HEK293T (cell line): ENCODE measurements at regions not wholly inside any gene's neighbourhood (a gene's known extent, or its start where the extent isn't known, plus 50 kb on each side); places are given as distances from the start of the nearest gene placed in this dataset.

Source experiments
- CTCF ChIA-PET: fragments of 350-600 bp; formaldehyde crosslinking; extraction: SDS; loops from one replicate; lab custom pipeline; 2021; ENCODE audit warnings: antibody characterized with exemption, inconsistent platforms; lab: Yijun Ruan, JAX
- POLR2A ChIA-PET: fragments of 350-600 bp; formaldehyde crosslinking; extraction: SDS; loops from one replicate; lab custom pipeline; 2020; ENCODE audit warnings: antibody characterized with exemption, inconsistent platforms; lab: Yijun Ruan, JAX
- DNase-seq: peaks from one replicate; pipeline ENCODE4 v3.0.0; 2012; ENCODE audit warnings: mixed read lengths; ENCODE audit errors: extremely low spot score
- ARNT ChIP-seq: fragments of 450-650 bp; IDR thresholded peaks from 2 replicates; pipeline ENCODE4 v1.6.1; 2017; ENCODE audit warnings: mild to moderate bottlenecking
- BHLHE40 ChIP-seq: fragments of 450-650 bp; IDR thresholded peaks from 2 replicates; pipeline ENCODE4 v1.6.1; 2016; ENCODE audit warnings: mild to moderate bottlenecking, moderate library complexity, borderline replicate concordance
- CTBP1 ChIP-seq: fragments of 450-650 bp; IDR thresholded peaks from 2 replicates; pipeline ENCODE4 v1.6.1; 2016; ENCODE audit warnings: borderline replicate concordance
- ELF4 ChIP-seq: fragments of 450-650 bp; IDR thresholded peaks from 2 replicates; pipeline ENCODE4 v1.6.1; 2017; ENCODE audit warnings: antibody characterized with exemption
- FOXA1 ChIP-seq: fragments of 450-650 bp; IDR thresholded peaks from 2 replicates; pipeline ENCODE4 v1.6.1; 2016; ENCODE audit warnings: mild to moderate bottlenecking
- FOXK2 ChIP-seq: fragments of 450-650 bp; IDR thresholded peaks from 2 replicates; pipeline ENCODE4 v1.6.1; 2016; ENCODE audit warnings: mild to moderate bottlenecking
- FOXM1 ChIP-seq: fragments of 450-650 bp; IDR thresholded peaks from 2 replicates; pipeline ENCODE4 v1.6.1; 2017; ENCODE audit warnings: mild to moderate bottlenecking, borderline replicate concordance
- HDGF ChIP-seq: fragments of 450-650 bp; IDR thresholded peaks from 2 replicates; pipeline ENCODE4 v1.6.1; 2017; ENCODE audit warnings: antibody characterized with exemption, borderline replicate concordance
- L3MBTL2 ChIP-seq: fragments of 450-650 bp; conservative IDR thresholded peaks from 2 replicates; pipeline ENCODE4 v1.6.1; 2016; ENCODE audit warnings: mild to moderate bottlenecking
- LEF1 ChIP-seq: fragments of 450-650 bp; IDR thresholded peaks from 2 replicates; pipeline ENCODE4 v1.6.1; 2017; ENCODE audit warnings: mild to moderate bottlenecking, borderline replicate concordance
- NFRKB ChIP-seq: fragments of 450-650 bp; IDR thresholded peaks from 2 replicates; pipeline ENCODE4 v1.6.1; 2016; ENCODE audit warnings: mild to moderate bottlenecking, moderate library complexity
- PKNOX1 ChIP-seq: fragments of 450-650 bp; IDR thresholded peaks from 2 replicates; pipeline ENCODE4 v1.6.1; 2016
- SP1 ChIP-seq: fragments of 450-650 bp; IDR thresholded peaks from 2 replicates; pipeline ENCODE4 v1.6.1; 2017
- SUZ12 ChIP-seq: fragments of 450-650 bp; IDR thresholded peaks from 2 replicates; pipeline ENCODE4 v1.6.1; 2016; ENCODE audit warnings: mild to moderate bottlenecking
- TARDBP ChIP-seq: fragments of 450-650 bp; IDR thresholded peaks from 2 replicates; pipeline ENCODE4 v1.6.1; 2016
- ZNF384 ChIP-seq: fragments of 450-650 bp; IDR thresholded peaks from 2 replicates; pipeline ENCODE4 v1.6.1; 2016

GRCh38 chr9:28407351-28407750 lies 834.1 kb upstream of the C9orf72 start:
- TF ChIP-seq PKNOX1 (no peak), SP1 (no peak), TARDBP (no peak), LEF1 (no peak), NFRKB (no peak), ARNT (no peak), HDGF (no peak), SUZ12 (no peak), ZNF384 (no peak), L3MBTL2 (no peak), FOXM1 (no peak)
- ChIA-PET CTCF (no interaction called here), POLR2A (no interaction called here)
- no peak for DNase-seq

- TF ChIP-seq CTBP1 (no peak), ARNT (no peak), BHLHE40 (no peak), FOXK2 (no peak), SUZ12 (no peak), FOXM1 (no peak), ZNF384 (no peak), FOXA1 (no peak), LEF1 (no peak), NFRKB (no peak), PKNOX1 (no peak), SP1 (no peak)
- no peak for DNase-seq
- ChIA-PET POLR2A (no interaction called here), CTCF (no interaction called here)
Measured at GRCh38 chr9:28409919-28410318, 836.6 kb upstream of the C9orf72 start.

- CTCF ChIA-PET, result no interaction called here
- DNase-seq, result no peak
- POLR2A ChIA-PET, result no interaction called here
- TF ChIP-seq L3MBTL2 (no peak), LEF1 (no peak)
Measured at GRCh38 chr9:28410411-28410810, 837.1 kb upstream of the C9orf72 start.

GRCh38 chr9:28413471-28413870 lies 840.2 kb upstream of the C9orf72 start:
- POLR2A ChIA-PET, result no interaction called here
- TF ChIP-seq HDGF (no peak), FOXM1 (no peak), BHLHE40 (no peak), L3MBTL2 (no peak)
- CTCF ChIA-PET, result interaction anchor here (0.6 kb wide), 1 partner anchor 53 kb away, joined by 3 read pairs; no protein-coding TSS in a partner anchor
- DNase-seq, result no peak

GRCh38 chr9:28423255-28423654 lies 850.0 kb upstream of the C9orf72 start:
- POLR2A ChIA-PET, result no interaction called here
- no peak for TF ChIP-seq ARNT
- TF ChIP-seq SUZ12, result no peak
- no peak for TF ChIP-seq LEF1
- no peak for TF ChIP-seq FOXA1
- no peak for TF ChIP-seq FOXK2
- no peak for TF ChIP-seq ZNF384
- no peak for TF ChIP-seq PKNOX1
- TF ChIP-seq BHLHE40, result no peak
- TF ChIP-seq TARDBP, result no peak
- TF ChIP-seq CTBP1, result no peak
- no peak for TF ChIP-seq FOXM1
- TF ChIP-seq L3MBTL2, result no peak
- no peak for TF ChIP-seq SP1
- TF ChIP-seq ELF4, result no peak
- TF ChIP-seq NFRKB, result no peak
- no peak for TF ChIP-seq HDGF
- CTCF ChIA-PET, result no interaction called here
- no peak for DNase-seq

- TF ChIP-seq BHLHE40, result no peak
- TF ChIP-seq ELF4, result no peak
- DNase-seq, result no peak
- ChIA-PET POLR2A (no interaction called here), CTCF (no interaction called here)
Measured at GRCh38 chr9:28435456-28435855, 862.2 kb upstream of the C9orf72 start.

GRCh38 chr9:28439688-28440087 lies 866.4 kb upstream of the C9orf72 start:
- DNase-seq, result no peak
- POLR2A ChIA-PET, result no interaction called here
- TF ChIP-seq L3MBTL2 (no peak), LEF1 (no peak), FOXA1 (no peak), ARNT (no peak), SUZ12 (no peak), FOXK2 (no peak), ELF4 (no peak), ZNF384 (no peak), FOXM1 (no peak), PKNOX1 (no peak), TARDBP (no peak)
- CTCF ChIA-PET, result no interaction called here
